ENCODE measurements at regions not wholly inside any gene's neighbourhood (a gene's known extent, or its start where the extent isn't known, plus 50 kb on each side); places are given as distances from the start of the nearest gene placed in this dataset.
A peak's percentile ranks its signal among the peaks of the same experiment; 100 is the strongest.

GRCh38 chr12:20212658-20213555 lies 155.4 kb upstream of the PDE3A start:
- Histone ChIP-seq H3K4me2 (ENCODE audit: low read length) (peak overlapping the region; percentile 66), H4K20me1 (ENCODE audit: insufficient read depth, low read length) (no peaks in the 10 kb centered on the region), H3K9me3 (ENCODE audit: insufficient read depth, low read length) (no peaks in the 10 kb centered on the region), H3K27ac (ENCODE audit: low read length) (peak overlapping the region; percentile 14; the same call in 1 of the 2 replicates), H3K4me1 (ENCODE audit: low read length) (peaks cover 31% of the 10 kb centered on the region), H2AFZ (ENCODE audit: low read depth, low read length) (no peak overlapping the region), H3K36me3 (replicated peaks; ENCODE audit: low read depth, low read length) (no peaks in the 10 kb centered on the region), H3K4me3 (ENCODE audit: low read length) (no peak overlapping the region), H3K9ac (ENCODE audit: low read length) (0 out of 2 replicates have a peak overlapping the region, but pooled peaks have one; percentile 10), H3K27me3 (ENCODE audit: low read depth, low read length) (no peaks in the 10 kb centered on the region), H3K79me2 (ENCODE audit: low read length) (no peaks in the 10 kb centered on the region)
- no peak for TF ChIP-seq CTCF (IDR thresholded peaks at IDR 0.05; ENCODE audit: low read depth, low read length)
- TF ChIP-seq EZH2phosphoT487 (IDR thresholded peaks at IDR 0.05; ENCODE audit: low read depth): no peak

GRCh38 chr12:20213723-20214625 lies 154.4 kb upstream of the PDE3A start:
- Histone ChIP-seq H4K20me1 (ENCODE audit: insufficient read depth, low read length) (no peaks in the 10 kb centered on the region), H3K4me2 (ENCODE audit: low read length) (no peak overlapping the region), H3K9me3 (ENCODE audit: insufficient read depth, low read length) (no peaks in the 10 kb centered on the region), H3K4me1 (ENCODE audit: low read length) (peaks cover 31% of the 10 kb centered on the region), H3K36me3 (replicated peaks; ENCODE audit: low read depth, low read length) (no peaks in the 10 kb centered on the region), H3K27ac (ENCODE audit: low read length) (no peak overlapping the region), H3K27me3 (ENCODE audit: low read depth, low read length) (no peaks in the 10 kb centered on the region), H3K4me3 (ENCODE audit: low read length) (no peak overlapping the region), H3K9ac (ENCODE audit: low read length) (no peak overlapping the region), H2AFZ (ENCODE audit: low read depth, low read length) (no peak overlapping the region), H3K79me2 (ENCODE audit: low read length) (no peaks in the 10 kb centered on the region)
- no peak for TF ChIP-seq EZH2phosphoT487 (IDR thresholded peaks at IDR 0.05; ENCODE audit: low read depth)
- TF ChIP-seq CTCF (IDR thresholded peaks at IDR 0.05; ENCODE audit: low read depth, low read length): no peak

GRCh38 chr12:20220339-20220738 lies 148.0 kb upstream of the PDE3A start:
- Histone ChIP-seq H3K4me1 (ENCODE audit: low read length) (peaks cover 4% of the 10 kb centered on the region), H3K4me2 (ENCODE audit: low read length) (peak overlapping the region; percentile 44), H4K20me1 (ENCODE audit: insufficient read depth, low read length) (no peaks in the 10 kb centered on the region), H3K9ac (ENCODE audit: low read length) (no peak overlapping the region), H3K27me3 (ENCODE audit: low read depth, low read length) (no peaks in the 10 kb centered on the region), H2AFZ (ENCODE audit: low read depth, low read length) (peak overlapping the region; percentile 59; the same call in 1 of the 2 replicates), H3K9me3 (ENCODE audit: insufficient read depth, low read length) (no peaks in the 10 kb centered on the region), H3K36me3 (replicated peaks; ENCODE audit: low read depth, low read length) (no peaks in the 10 kb centered on the region), H3K27ac (ENCODE audit: low read length) (no peak overlapping the region), H3K79me2 (ENCODE audit: low read length) (no peaks in the 10 kb centered on the region), H3K4me3 (ENCODE audit: low read length) (peak overlapping the region; percentile 17; the same call in 1 of the 2 replicates)
- TF ChIP-seq EZH2phosphoT487 (IDR thresholded peaks at IDR 0.05; ENCODE audit: low read depth): no peak
- peak; percentile 75 for TF ChIP-seq CTCF (IDR thresholded peaks at IDR 0.05; ENCODE audit: low read depth, low read length)

All from OCI-LY3 (cell line).